Neuronal stem cell (in vitro differentiated cells): ENCODE measurements at regions not wholly inside any gene's neighbourhood (a gene's known extent, or its start where the extent isn't known, plus 50 kb on each side); places are given as distances from the start of the nearest gene placed in this dataset.

ENCODE experiments used
- DNase-seq: peaks from one replicate; pipeline ENCODE4 v3.0.0-alpha.2; 2013; ENCODE audit warnings: low spot score
- H2AFZ ChIP-seq: one replicate; pipeline ENCODE4 v1.6.1; 2013; ENCODE audit warnings: mild to moderate bottlenecking, low read length, inconsistent platforms
- H2AK5ac ChIP-seq: 2 replicates; pipeline ENCODE4 v1.6.1; 2013; ENCODE audit warnings: low read depth, mild to moderate bottlenecking, inconsistent platforms, low read length, moderate library complexity, mixed read lengths
- H2BK120ac ChIP-seq: 2 replicates; pipeline ENCODE4 v1.6.1; 2013; ENCODE audit warnings: low read depth, mild to moderate bottlenecking, inconsistent platforms, low read length, moderate library complexity, mixed read lengths
- H2BK12ac ChIP-seq: one replicate; pipeline ENCODE4 v1.6.1; 2013; ENCODE audit warnings: low read length, inconsistent platforms
- H2BK15ac ChIP-seq: 2 replicates; pipeline ENCODE4 v1.6.1; 2013; ENCODE audit warnings: mild to moderate bottlenecking, low read length, inconsistent platforms, mixed read lengths
- H2BK5ac ChIP-seq: one replicate; pipeline ENCODE4 v1.6.1; 2013; ENCODE audit warnings: inconsistent platforms, mild to moderate bottlenecking, low read length, moderate library complexity
- H3K14ac ChIP-seq: one replicate; pipeline ENCODE4 v1.6.1; 2013; ENCODE audit warnings: low read length, inconsistent platforms
- H3K18ac ChIP-seq: 2 replicates; pipeline ENCODE4 v1.6.1; 2013; ENCODE audit warnings: low read length, inconsistent platforms
- H3K23ac ChIP-seq: 2 replicates; pipeline ENCODE4 v1.6.1; 2013; ENCODE audit warnings: low read depth, mild to moderate bottlenecking, mixed read lengths, low read length, inconsistent platforms; ENCODE audit not compliant: poor library complexity
- H3K27ac ChIP-seq: replicated peaks from 3 replicates; pipeline ENCODE4 v1.5.1; 2013; ENCODE audit warnings: low read length, inconsistent platforms
- H3K27me3 ChIP-seq, 3 experiments: 2 replicates each; pipeline ENCODE4 v1.6.1; 2013; ENCODE audit warnings: low read length in 3 of 3, mild to moderate bottlenecking in 2 of 3, inconsistent platforms in 1 of 3, low read depth in 1 of 3, mixed read lengths in 1 of 3, moderate library complexity in 1 of 3; ENCODE audit not compliant: control insufficient read depth in 3 of 3, insufficient read depth in 3 of 3
- H3K36me3 ChIP-seq, 2 donors: replicated peaks in 1 of 2; 2 replicates each; pipeline ENCODE4 v1.6.1; 2013; ENCODE audit warnings: low read length in 2 of 2; ENCODE audit not compliant: control insufficient read depth in 2 of 2, insufficient read depth in 2 of 2
- H3K4ac ChIP-seq: 2 replicates; pipeline ENCODE4 v1.6.1; 2013; ENCODE audit warnings: inconsistent platforms, mild to moderate bottlenecking, low read length, moderate library complexity
- H3K4me1 ChIP-seq, 2 donors: 1 replicate in 1 of 2; 2 replicates in 1 of 2; pipeline ENCODE4 v1.6.1; 2013; ENCODE audit warnings: low read length in 2 of 2, low read depth in 1 of 2; ENCODE audit not compliant: control insufficient read depth in 2 of 2, insufficient read depth in 1 of 2
- H3K4me2 ChIP-seq: one replicate; pipeline ENCODE4 v1.6.1; 2013; ENCODE audit warnings: mild to moderate bottlenecking, low read length, inconsistent platforms; ENCODE audit not compliant: insufficient read depth, poor library complexity, severe bottlenecking
- H3K4me3 ChIP-seq, 2 donors: 2 replicates each; pipeline ENCODE4 v1.5.1; 2013; ENCODE audit warnings: low read length in 2 of 2, mild to moderate bottlenecking in 2 of 2, inconsistent platforms in 1 of 2, moderate library complexity in 1 of 2
- H3K79me1 ChIP-seq: one replicate; pipeline ENCODE4 v1.6.1; 2013; ENCODE audit warnings: low read depth, mild to moderate bottlenecking, inconsistent platforms, low read length, moderate library complexity
- H3K9ac ChIP-seq: one replicate; pipeline ENCODE4 v1.6.1; 2013; ENCODE audit warnings: mild to moderate bottlenecking, low read depth, low read length, inconsistent platforms; ENCODE audit not compliant: poor library complexity
- H3K9me3 ChIP-seq, 2 donors: replicated peaks in 1 of 2; 2 replicates each; pipeline versions ENCODE3 to v1.6.1; 2013; ENCODE audit warnings: low read length in 2 of 2, mild to moderate bottlenecking in 2 of 2, inconsistent platforms in 1 of 2, low read depth in 1 of 2, mixed read lengths in 1 of 2, moderate library complexity in 1 of 2; ENCODE audit not compliant: control insufficient read depth in 2 of 2, insufficient read depth in 1 of 2
- H4K8ac ChIP-seq: one replicate; pipeline ENCODE4 v1.6.1; 2013; ENCODE audit warnings: low read depth, mild to moderate bottlenecking, inconsistent platforms, low read length, moderate library complexity
- H4K91ac ChIP-seq: one replicate; pipeline ENCODE4 v1.6.1; 2013; ENCODE audit warnings: low read length, low read depth, mild to moderate bottlenecking, inconsistent platforms; ENCODE audit not compliant: poor library complexity
- WGBS, 2 donors: extraction: QIAGEN DNeasy Blood & Tissue Kit; methylation state at CpG; one replicate each; pipeline ENCODE4 v1.1.7; 2013; ENCODE audit warnings: missing lambda C conversion rate in 2 of 2, mixed read lengths in 1 of 2; ENCODE audit not compliant: insufficient read length in 2 of 2, insufficient replicate concordance in 1 of 2; ENCODE audit errors: extremely low coverage in 2 of 2; 5-methylcytosine and 5-hydroxymethylcytosine counted together

- Histone ChIP-seq H3K79me1 (no peaks in the 10 kb centered on the region), H3K9ac (no peak overlapping the region), H3K36me3 (no peaks in the 10 kb centered on the region), H3K27me3 (no peaks in the 10 kb centered on the region), H3K9me3 (peaks cover 0 to 4% of the 10 kb centered on the region in 2 donors), H3K27ac (no peak overlapping the region), H3K18ac (peak overlapping the region; percentile 16), H2AK5ac (no peak overlapping the region), H3K23ac (no peak overlapping the region), H2BK5ac (no peak overlapping the region), H3K4me2 (no peak overlapping the region), H3K4me1 (peaks cover 19 to 26% of the 10 kb centered on the region in 2 donors), H4K91ac (no peak overlapping the region), H2AFZ (no peak overlapping the region), H2BK120ac (no peak overlapping the region), H3K14ac (no peak overlapping the region), H2BK15ac (no peak overlapping the region), H2BK12ac (peak overlapping the region; percentile 66), H3K4me3 (no peak overlapping the region), H4K8ac (no peak overlapping the region), H3K4ac (no peak overlapping the region)
- WGBS, 2 donors, result 100% methylated on average over 1 of the region's 9 CpGs
- DNase-seq, result no peak
These were observed 123.5 kb upstream of the MYCN start for GRCh38 chr2:15816674-15817406.

GRCh38 chr2:15817748-15818147 lies 122.6 kb upstream of the MYCN start:
- Histone ChIP-seq H3K36me3 (no peaks in the 10 kb centered on the region), H3K79me1 (no peaks in the 10 kb centered on the region), H2AK5ac (no peak overlapping the region), H3K14ac (no peak overlapping the region), H3K27ac (no peak overlapping the region), H3K4me1 (peaks cover 19 to 23% of the 10 kb centered on the region in 2 donors), H3K23ac (no peak overlapping the region), H3K27me3 (no peaks in the 10 kb centered on the region), H2BK15ac (no peak overlapping the region), H2BK5ac (no peak overlapping the region), H3K18ac (no peak overlapping the region), H2BK12ac (no peak overlapping the region), H3K9me3 (peaks cover 0 to 4% of the 10 kb centered on the region in 2 donors), H3K4ac (no peak overlapping the region), H3K4me2 (no peak overlapping the region), H4K91ac (no peak overlapping the region), H3K4me3 (no peak overlapping the region), H4K8ac (no peak overlapping the region), H2BK120ac (no peak overlapping the region), H3K9ac (no peak overlapping the region), H2AFZ (no peak overlapping the region)
- no CpG with 5 or more reads among the region's 6 CpGs for WGBS, 2 donors
- no peak for DNase-seq

GRCh38 chr2:15818318-15818753 lies 122.0 kb upstream of the MYCN start:
- no peak overlapping the region for H4K8ac ChIP-seq
- no CpG with 5 or more reads among the region's 14 CpGs for WGBS, 2 donors
- H3K23ac ChIP-seq, result no peak overlapping the region
- H3K9me3 ChIP-seq, result peaks cover 0 to 4% of the 10 kb centered on the region in 2 donors
- H3K4me3 ChIP-seq, result no peak overlapping the region
- DNase-seq, result no peak
- no peaks in the 10 kb centered on the region for H3K36me3 ChIP-seq
- no peak overlapping the region for H2BK12ac ChIP-seq
- no peak overlapping the region for H2BK120ac ChIP-seq
- no peaks in the 10 kb centered on the region for H3K79me1 ChIP-seq
- no peak overlapping the region for H3K4ac ChIP-seq
- H3K4me2 ChIP-seq, result no peak overlapping the region
- H3K18ac ChIP-seq, result peak overlapping the region; percentile 8
- no peak overlapping the region for H2BK5ac ChIP-seq
- H3K27me3 ChIP-seq, result no peaks in the 10 kb centered on the region
- H3K14ac ChIP-seq, result no peak overlapping the region
- H2BK15ac ChIP-seq, result no peak overlapping the region
- no peak overlapping the region for H3K9ac ChIP-seq
- no peak overlapping the region for H3K27ac ChIP-seq
- H3K4me1 ChIP-seq, result peaks cover 19 to 23% of the 10 kb centered on the region in 2 donors
- H2AK5ac ChIP-seq, result no peak overlapping the region
- no peak overlapping the region for H2AFZ ChIP-seq
- H4K91ac ChIP-seq, result no peak overlapping the region

- DNase-seq, result no peak
- Histone ChIP-seq H3K27ac (peak overlapping the region; percentile 47), H3K27me3 (no peaks in the 10 kb centered on the region), H2BK120ac (no peak overlapping the region), H2BK5ac (no peak overlapping the region), H3K4ac (no peak overlapping the region), H2BK15ac (no peak overlapping the region), H3K4me1 (peaks cover 17 to 20% of the 10 kb centered on the region in 2 donors), H4K8ac (no peak overlapping the region), H3K9ac (no peak overlapping the region), H3K36me3 (no peaks in the 10 kb centered on the region), H2BK12ac (no peak overlapping the region), H2AFZ (no peak overlapping the region), H3K4me3 (no peak overlapping the region), H2AK5ac (peak overlapping the region; percentile 1), H3K23ac (no peak overlapping the region), H3K9me3 (peaks cover 0 to 4% of the 10 kb centered on the region in 2 donors), H3K79me1 (no peaks in the 10 kb centered on the region), H4K91ac (no peak overlapping the region), H3K14ac (no peak overlapping the region), H3K4me2 (no peak overlapping the region), H3K18ac (peak overlapping the region; percentile 16)
- WGBS, 2 donors, result no CpG with 5 or more reads among the region's 2 CpGs
These were observed 121.5 kb upstream of the MYCN start for GRCh38 chr2:15818881-15819280.
